ENCODE measurements at regions not wholly inside any gene's neighbourhood (a gene's known extent, or its start where the extent isn't known, plus 50 kb on each side); places are given as distances from the start of the nearest gene placed in this dataset.

DNA sequence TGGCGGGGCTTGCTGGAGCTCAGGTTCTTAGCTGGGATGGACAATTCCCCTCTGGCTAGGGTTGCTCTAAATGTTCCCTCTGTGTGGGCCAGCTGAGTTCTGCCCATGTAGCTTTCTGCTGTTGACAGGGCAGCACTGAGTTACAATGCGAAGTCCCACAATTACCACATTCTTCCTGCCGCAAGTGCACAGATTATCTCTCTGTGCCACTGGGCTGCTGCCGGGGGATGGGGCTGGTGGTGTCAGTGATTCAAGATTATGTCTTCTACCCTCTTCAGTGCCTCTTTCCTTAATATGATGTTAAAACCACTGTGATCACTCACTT lies 708.1 kb downstream of the SLC4A3 start:
- H3K36me3 ChIP-seq, result no peaks in the 10 kb centered on the region
- TF ChIP-seq, protein P1, sequence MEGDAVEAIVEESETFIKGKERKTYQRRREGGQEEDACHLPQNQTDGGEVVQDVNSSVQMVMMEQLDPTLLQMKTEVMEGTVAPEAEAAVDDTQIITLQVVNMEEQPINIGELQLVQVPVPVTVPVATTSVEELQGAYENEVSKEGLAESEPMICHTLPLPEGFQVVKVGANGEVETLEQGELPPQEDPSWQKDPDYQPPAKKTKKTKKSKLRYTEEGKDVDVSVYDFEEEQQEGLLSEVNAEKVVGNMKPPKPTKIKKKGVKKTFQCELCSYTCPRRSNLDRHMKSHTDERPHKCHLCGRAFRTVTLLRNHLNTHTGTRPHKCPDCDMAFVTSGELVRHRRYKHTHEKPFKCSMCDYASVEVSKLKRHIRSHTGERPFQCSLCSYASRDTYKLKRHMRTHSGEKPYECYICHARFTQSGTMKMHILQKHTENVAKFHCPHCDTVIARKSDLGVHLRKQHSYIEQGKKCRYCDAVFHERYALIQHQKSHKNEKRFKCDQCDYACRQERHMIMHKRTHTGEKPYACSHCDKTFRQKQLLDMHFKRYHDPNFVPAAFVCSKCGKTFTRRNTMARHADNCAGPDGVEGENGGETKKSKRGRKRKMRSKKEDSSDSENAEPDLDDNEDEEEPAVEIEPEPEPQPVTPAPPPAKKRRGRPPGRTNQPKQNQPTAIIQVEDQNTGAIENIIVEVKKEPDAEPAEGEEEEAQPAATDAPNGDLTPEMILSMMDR (IDR thresholded peaks at IDR 0.05), result no peak
- no peak for TF ChIP-seq POLR2A (IDR thresholded peaks at IDR 0.05)
- intact Hi-C loops (cut with DNase I; ENCODE audit: low total_unique reads), result no loop called here
- H3K4me1 ChIP-seq, result no peaks in the 10 kb centered on the region
- no peaks in the 10 kb centered on the region for H3K27me3 ChIP-seq
- no peak overlapping the region for H3K4me3 ChIP-seq
- no peaks in the 10 kb centered on the region for H3K9me3 ChIP-seq
- H3K27ac ChIP-seq, result no peak overlapping the region
- DNase-seq, result no peak

DNA sequence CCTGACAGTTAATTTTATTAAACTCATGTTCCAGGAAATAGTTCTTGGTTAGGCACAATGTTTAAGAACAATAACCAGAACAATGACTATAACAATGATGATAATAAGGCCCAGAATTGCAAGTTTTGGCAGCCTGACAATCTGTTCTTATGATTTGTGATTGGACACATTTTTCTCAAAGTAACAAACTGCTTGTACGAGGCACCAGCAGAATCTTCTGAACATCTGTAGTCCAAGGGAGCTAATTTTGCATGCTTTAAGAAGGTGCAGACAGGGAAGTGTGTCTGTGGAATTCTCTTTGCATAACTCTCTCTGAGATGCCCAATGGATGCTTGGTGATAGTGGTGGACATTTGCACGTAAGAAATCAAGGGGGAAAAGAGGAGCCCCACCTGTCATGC lies 709.3 kb downstream of the SLC4A3 start:
- Histone ChIP-seq H3K27me3 (no peaks in the 10 kb centered on the region), H3K4me3 (no peak overlapping the region), H3K36me3 (no peaks in the 10 kb centered on the region), H3K4me1 (no peaks in the 10 kb centered on the region), H3K27ac (no peak overlapping the region), H3K9me3 (no peaks in the 10 kb centered on the region)
- DNase-seq, result no peak
- intact Hi-C loops (cut with DNase I; ENCODE audit: low total_unique reads), result no loop called here
- TF ChIP-seq, protein P1 (IDR thresholded peaks at IDR 0.05), result no peak
- TF ChIP-seq POLR2A (IDR thresholded peaks at IDR 0.05), result no peak

DNA sequence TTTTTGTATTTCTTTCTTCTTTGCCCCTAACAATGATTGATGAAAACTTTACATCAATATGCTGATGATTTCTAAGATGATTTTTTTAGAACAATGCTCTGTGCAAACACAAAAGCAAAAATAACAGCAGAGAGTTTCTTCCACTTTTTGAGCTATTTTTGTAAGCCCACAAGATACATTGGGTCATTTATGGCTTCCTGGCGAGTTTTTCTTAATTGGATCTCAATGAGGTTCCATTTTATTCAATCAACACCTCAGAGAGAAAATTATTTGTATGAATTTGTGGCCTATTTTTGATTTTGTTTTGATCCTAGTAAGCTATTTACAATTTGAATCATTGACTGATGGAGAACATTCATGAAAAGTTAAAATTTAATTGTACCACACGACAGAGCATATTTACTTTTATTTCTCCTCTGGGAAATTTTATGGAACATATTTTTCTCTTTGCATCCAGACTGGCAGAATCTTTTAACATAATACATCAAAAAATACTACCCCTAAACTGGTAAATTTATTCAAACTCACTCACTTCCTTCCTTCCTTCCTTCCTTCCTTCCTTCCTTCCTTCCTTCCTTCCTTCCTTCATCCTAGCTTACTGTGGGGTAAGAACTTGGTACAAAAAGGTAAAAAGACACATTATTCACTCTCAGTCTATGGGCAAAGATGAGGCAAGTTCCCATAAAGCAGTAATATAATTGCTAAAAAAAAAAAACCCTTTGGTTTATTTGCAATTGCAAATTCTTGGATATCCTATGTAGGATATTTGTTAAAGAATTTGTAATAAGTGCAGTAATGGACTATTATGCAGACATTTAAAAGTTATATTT lies 710.4 kb downstream of the SLC4A3 start:
- Histone ChIP-seq H3K27ac (no peak overlapping the region), H3K36me3 (no peaks in the 10 kb centered on the region), H3K9me3 (no peaks in the 10 kb centered on the region), H3K4me1 (no peaks in the 10 kb centered on the region), H3K4me3 (no peak overlapping the region), H3K27me3 (no peaks in the 10 kb centered on the region)
- intact Hi-C loops (cut with DNase I; ENCODE audit: low total_unique reads), result no loop called here
- TF ChIP-seq, protein P1 (IDR thresholded peaks at IDR 0.05), result no peak
- no peak for TF ChIP-seq POLR2A (IDR thresholded peaks at IDR 0.05)
- no peak for DNase-seq

DNA sequence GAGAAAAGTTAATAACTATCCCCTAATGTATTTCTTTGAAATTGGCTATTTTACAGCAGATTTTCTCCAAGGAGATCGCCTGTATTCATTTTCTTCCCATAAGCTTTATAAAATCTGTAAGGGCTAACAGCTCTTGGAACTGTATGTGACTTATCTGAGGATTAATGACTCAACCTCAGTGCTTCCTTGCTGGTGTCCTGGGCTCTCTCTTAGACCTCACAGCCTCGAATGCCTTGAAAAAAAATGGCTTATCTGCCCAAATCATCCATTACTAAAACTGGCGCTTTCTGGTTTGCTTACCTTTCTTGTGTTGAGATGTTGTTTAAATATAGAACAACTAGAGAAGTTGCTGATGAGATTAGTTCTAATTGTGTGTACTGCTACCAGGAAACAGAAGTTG lies 713.6 kb downstream of the SLC4A3 start:
- H3K4me3 ChIP-seq, result no peak overlapping the region
- H3K36me3 ChIP-seq, result no peaks in the 10 kb centered on the region
- H3K27ac ChIP-seq, result no peak overlapping the region
- no peaks in the 10 kb centered on the region for H3K27me3 ChIP-seq
- no peaks in the 10 kb centered on the region for H3K4me1 ChIP-seq
- intact Hi-C loops (cut with DNase I; ENCODE audit: low total_unique reads), result no loop called here
- no peaks in the 10 kb centered on the region for H3K9me3 ChIP-seq
- no peak for DNase-seq
- no peak for TF ChIP-seq POLR2A (IDR thresholded peaks at IDR 0.05)
- TF ChIP-seq, protein P1 (IDR thresholded peaks at IDR 0.05), result no peak

DNA sequence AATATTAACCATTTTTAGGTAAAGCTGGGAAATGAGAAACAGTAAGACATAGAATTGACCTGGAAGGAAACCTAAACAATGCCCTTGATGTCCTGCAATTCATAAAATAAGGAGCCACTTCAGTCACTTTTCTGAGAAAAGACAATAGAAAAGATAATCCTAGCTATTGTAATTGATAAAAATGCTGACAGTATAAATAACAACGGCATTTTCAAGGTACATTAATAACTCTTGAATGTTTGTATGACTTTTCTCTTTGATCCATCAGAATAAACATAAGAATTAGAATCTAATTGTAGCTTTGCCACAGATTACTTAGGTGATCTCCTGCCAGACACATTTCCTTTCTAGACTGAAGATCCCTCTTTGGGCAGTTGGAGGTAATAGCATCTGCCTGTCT lies 719.5 kb downstream of the SLC4A3 start:
- Histone ChIP-seq H3K4me1 (no peaks in the 10 kb centered on the region), H3K36me3 (no peaks in the 10 kb centered on the region), H3K27ac (no peak overlapping the region), H3K9me3 (no peaks in the 10 kb centered on the region), H3K4me3 (no peak overlapping the region), H3K27me3 (no peaks in the 10 kb centered on the region)
- TF ChIP-seq POLR2A (IDR thresholded peaks at IDR 0.05), result no peak
- TF ChIP-seq, protein P1 (IDR thresholded peaks at IDR 0.05), result no peak
- intact Hi-C loops (cut with DNase I; ENCODE audit: low total_unique reads), result no loop called here
- DNase-seq, result no peak
